Stimulated activated naive CD8-positive, alpha-beta T cell treated with anti-CD3 and anti-CD28 coated beads, Interleukin-15, amount 100 ng/mL, for 72 hours (primary cell): ENCODE measurements at regions not wholly inside any gene's neighbourhood (a gene's known extent, or its start where the extent isn't known, plus 50 kb on each side); places are given as distances from the start of the nearest gene placed in this dataset.

Experiments
- ATAC-seq: fragments of 150-1000 bp; cut with Tn5 transposase; 2 replicates; pipeline ENCODE4 v1.10.0; 2021; ENCODE audit warnings: mild to moderate bottlenecking, moderate library complexity
- DNase-seq, 2 donors: peaks; one replicate each; pipeline ENCODE4 v3.0.0; 2021 to 2022
- H3K27ac Mint-ChIP-seq, 2 donors: one replicate each; pipeline ENCODE4 v1.8.0; 2022; ENCODE audit warnings: mild to moderate bottlenecking in 2 of 2, mixed read lengths in 2 of 2, moderate library complexity in 2 of 2
- H3K27me3 Mint-ChIP-seq: one replicate; pipeline ENCODE4 v1.8.0; 2022; ENCODE audit warnings: mixed read lengths
- H3K4me1 Mint-ChIP-seq: one replicate; pipeline ENCODE4 v1.8.0; 2022; ENCODE audit warnings: mild to moderate bottlenecking, mixed read lengths
- H3K4me3 Mint-ChIP-seq, 2 donors: one replicate each; pipeline ENCODE4 v1.8.0; 2022; ENCODE audit warnings: mild to moderate bottlenecking in 2 of 2, mixed read lengths in 2 of 2, moderate library complexity in 1 of 2
- H3K9me3 Mint-ChIP-seq, 2 donors: one replicate each; pipeline ENCODE4 v1.8.0; 2022; ENCODE audit warnings: mixed read lengths in 2 of 2

DNA sequence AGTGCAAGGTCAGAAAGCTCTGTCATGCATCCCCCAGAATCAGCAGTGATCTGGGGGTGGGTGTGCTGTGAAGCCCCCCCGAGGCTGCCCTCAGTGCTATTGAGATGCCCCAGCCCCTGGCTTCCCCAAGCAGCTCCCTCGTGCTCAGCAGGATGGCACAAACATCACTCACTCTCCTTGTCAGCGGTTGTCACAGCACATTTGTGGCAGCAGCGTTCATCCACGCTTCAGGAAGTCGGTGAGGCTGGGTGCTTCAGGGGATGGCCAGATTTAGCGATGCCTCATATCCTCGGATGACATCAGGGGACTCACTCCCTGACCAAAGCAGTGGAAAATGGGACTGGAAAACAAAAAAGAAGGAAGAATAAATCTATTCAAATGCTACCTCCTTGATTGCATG, 54.4 kb upstream of the SLC6A11 start:
- peaks cover 9% of the 10 kb centered on the region for H3K4me1 Mint-ChIP-seq
- no peak overlapping the region for H3K27ac Mint-ChIP-seq
- no peaks in the 10 kb centered on the region for H3K9me3 Mint-ChIP-seq
- H3K4me3 Mint-ChIP-seq = no peak overlapping the region
- ATAC-seq (no peak), DNase-seq (no peak)
- peaks cover 64% of the 10 kb centered on the region for H3K27me3 Mint-ChIP-seq

DNA sequence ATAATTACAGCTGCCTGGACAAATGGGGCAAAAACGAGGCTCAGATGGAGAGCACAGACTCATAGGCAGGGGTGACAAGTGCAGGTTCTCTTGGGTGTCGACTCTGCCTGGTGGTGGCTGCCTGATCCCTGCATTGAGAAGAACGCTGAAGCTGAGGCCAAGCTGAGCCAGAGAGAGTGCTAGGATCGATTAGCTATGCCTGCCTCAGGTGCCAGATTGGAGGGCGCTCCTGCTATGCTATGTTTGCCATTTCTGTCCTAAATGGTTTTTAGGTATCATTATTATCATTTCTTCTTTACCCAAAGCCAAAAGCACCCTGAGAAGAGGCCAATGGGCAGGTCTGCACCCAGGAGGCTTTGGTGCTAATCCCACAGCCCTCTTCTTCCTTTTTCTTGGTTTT, 53.9 kb upstream of the SLC6A11 start:
- peaks cover 59% of the 10 kb centered on the region for H3K27me3 Mint-ChIP-seq

DNA sequence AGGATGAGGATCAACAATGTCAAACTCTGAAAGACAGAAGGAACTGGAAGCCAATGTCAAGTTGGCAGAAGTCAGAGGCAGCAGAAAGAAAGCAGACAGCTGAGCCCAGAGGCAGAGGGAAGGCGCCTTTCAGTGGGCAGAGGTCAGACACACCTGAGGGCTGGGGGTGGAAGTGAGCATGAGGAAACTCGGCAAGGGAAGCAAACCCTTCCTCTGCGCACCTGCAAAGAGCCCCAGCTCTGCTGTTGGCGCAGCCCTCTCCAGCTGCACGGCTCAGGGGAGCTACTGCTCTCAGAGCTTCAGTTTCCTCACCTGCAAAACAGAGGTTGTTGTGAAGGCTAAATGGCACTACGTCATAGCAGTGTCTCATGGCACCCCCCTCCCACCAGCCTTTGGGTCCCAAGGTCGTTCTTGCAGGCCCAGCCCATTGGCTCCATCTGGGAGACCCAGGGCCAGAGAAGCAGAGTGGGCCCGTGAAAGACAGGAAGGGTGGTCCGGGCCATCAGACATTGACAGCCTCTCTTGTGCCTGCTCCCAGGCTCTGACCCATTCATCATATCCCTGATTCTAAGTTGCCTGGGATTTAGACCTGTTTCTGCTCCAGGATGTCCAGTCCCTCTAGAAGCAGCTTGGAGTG, 53.3 kb upstream of the SLC6A11 start:
- Mint-ChIP-seq H3K9me3 (no peaks in the 10 kb centered on the region), H3K4me3 (no peak overlapping the region), H3K4me1 (peaks cover under 1% of the 10 kb centered on the region), H3K27me3 (peaks cover 53% of the 10 kb centered on the region), H3K27ac (no peak overlapping the region)
- ATAC-seq (no peak), DNase-seq (no peak)

More for the DNA sequence above, 53.9 kb upstream of the SLC6A11 start:
- DNase-seq (no peak), ATAC-seq (no peak)
- Mint-ChIP-seq H3K4me1 (peaks cover 6% of the 10 kb centered on the region), H3K27ac (no peak overlapping the region), H3K4me3 (no peak overlapping the region), H3K9me3 (no peaks in the 10 kb centered on the region)

DNA sequence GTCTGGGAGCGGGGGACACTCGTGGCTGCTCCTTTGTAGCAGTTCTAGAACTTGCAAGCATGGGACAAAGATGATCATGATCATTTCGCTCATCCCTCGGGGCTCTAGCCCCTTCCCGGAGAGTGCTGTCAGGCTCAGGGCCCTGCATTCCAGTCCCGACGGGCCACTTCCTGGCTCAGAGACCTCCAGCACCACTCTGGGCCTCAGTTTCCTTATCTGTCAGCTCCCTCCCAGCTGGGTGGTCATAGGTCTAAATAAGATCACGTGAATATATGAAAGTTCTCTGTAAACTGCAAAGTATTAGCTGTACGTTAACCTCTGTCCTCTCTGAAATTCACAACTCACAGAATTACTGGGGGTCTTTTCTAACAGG, 52.8 kb upstream of the SLC6A11 start:
- peaks cover 48% of the 10 kb centered on the region for H3K27me3 Mint-ChIP-seq

DNA sequence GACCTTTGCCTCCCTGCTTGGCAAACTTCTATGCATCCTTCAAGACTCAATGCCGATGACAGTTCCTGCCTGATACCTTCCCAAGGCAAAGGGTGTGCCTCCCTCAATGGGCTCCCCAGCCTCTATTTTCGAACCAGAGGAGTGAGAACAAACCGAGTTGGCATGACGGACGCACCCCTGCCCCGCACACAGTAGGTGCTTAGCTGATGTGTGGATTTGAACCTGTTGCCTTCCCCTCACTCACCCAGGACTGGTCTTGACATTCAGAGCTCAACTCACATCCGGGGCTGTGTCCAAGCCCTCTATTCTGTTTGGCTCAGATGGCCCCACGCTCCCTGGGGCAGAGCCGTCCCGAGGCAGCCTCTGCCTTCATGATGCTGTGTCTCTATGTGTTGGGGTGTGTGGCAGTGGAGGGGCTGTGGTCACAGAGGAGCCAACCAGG, 52.2 kb upstream of the SLC6A11 start:
- H3K4me3 Mint-ChIP-seq = no peak overlapping the region
- DNase-seq = no peak
- peaks cover 42% of the 10 kb centered on the region for H3K27me3 Mint-ChIP-seq
- no peak for ATAC-seq
- H3K27ac Mint-ChIP-seq = no peak overlapping the region
- H3K4me1 Mint-ChIP-seq = no peaks in the 10 kb centered on the region
- no peaks in the 10 kb centered on the region for H3K9me3 Mint-ChIP-seq

More for the DNA sequence above, 52.8 kb upstream of the SLC6A11 start:
- no peaks in the 10 kb centered on the region for H3K4me1 Mint-ChIP-seq
- no peak overlapping the region for H3K4me3 Mint-ChIP-seq
- DNase-seq (no peak), ATAC-seq (no peak)
- no peak overlapping the region for H3K27ac Mint-ChIP-seq
- H3K9me3 Mint-ChIP-seq = no peaks in the 10 kb centered on the region

DNA sequence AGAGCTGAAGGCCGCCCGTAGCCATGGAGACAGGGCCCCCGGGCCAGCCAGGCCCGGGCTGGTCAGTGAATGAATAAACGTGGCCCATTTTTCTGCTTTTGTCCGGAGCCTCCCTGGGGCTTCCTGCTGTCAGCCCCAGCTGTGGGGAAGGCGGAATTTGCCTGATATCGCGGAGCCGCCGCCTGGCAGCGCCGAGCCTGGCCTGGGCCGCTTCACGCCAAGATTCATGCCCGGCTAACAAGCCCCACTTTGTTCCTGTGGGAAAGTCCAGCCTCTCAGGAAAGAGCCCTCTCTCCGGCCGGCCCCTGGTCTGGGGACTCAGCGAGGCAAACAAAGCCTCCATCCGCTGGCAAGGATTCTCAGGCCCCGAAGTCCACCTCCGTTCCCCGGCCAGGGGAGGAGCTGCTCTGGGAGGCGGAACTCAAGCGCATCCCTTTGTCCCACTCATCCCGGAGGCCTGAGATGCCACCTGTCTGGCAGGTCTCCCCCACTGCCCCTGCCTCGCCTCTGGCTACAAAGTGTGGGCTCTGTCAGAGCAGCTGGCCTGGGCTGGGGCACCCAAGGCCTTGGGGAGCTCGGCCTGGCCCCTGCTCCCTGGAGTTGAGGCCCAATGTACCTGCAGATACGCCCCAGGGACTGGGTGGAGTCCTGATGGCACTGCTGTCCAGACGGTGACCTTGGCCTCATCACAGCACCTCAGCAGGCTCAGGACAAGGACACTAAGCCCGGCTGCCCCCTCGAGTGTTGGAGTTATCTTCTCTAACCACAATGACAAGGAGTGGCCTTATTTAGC, 51.6 kb upstream of the SLC6A11 start:
- Mint-ChIP-seq H3K27ac (no peak overlapping the region), H3K27me3 (peaks cover 39% of the 10 kb centered on the region), H3K4me1 (no peaks in the 10 kb centered on the region), H3K4me3 (no peak overlapping the region), H3K9me3 (no peaks in the 10 kb centered on the region)
- ATAC-seq = no peak
- no peak for DNase-seq

DNA sequence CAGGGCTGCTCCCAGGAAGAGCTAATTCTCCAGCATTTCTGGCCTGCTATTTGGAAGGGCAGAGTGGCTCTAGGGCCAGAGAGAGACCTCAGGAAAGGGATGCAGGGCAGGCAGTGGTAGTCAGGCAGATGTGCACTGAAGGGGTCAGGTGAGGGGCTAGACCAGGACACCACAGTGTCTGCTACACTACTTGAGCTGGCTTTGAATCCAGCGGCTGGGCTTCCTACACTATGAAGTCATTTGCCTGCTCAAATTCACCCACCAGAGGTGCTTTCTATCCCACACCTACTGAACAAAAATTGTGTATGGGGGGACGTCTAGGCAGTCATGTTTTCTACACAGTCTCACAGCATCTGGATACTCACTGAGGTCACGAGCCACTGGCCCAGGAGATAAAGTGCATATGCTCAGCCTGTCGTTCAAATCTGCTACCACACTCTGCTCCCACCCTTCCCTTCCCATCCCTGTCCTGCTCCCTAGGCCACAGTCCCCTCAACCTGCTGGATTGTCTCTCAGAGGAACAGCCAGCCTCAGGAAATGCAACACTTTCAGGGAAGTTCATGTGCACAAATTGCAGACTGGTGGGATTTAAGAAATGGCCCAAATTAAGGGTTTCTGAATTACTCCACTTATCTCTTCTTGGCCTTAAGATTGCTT, 49.9 kb upstream of the SLC6A11 start:
- Mint-ChIP-seq H3K27ac (no peak overlapping the region), H3K27me3 (peaks cover 42% of the 10 kb centered on the region), H3K4me3 (no peak overlapping the region), H3K9me3 (no peaks in the 10 kb centered on the region), H3K4me1 (no peaks in the 10 kb centered on the region)
- ATAC-seq (no peak), DNase-seq (no peak)
